ENCODE measurements at regions not wholly inside any gene's neighbourhood (a gene's known extent, or its start where the extent isn't known, plus 50 kb on each side); places are given as distances from the start of the nearest gene placed in this dataset.

- 100% methylated on average over 1 of the region's 1 CpG for WGBS (ENCODE audit: insufficient coverage)
Measured at GRCh38 chr5:152606776-152607364, 201.8 kb upstream of the NMUR2 start.

More at GRCh38 chr5:152606776-152607364, 201.8 kb upstream of the NMUR2 start:
- no peaks in the 10 kb centered on the region for H3K79me2 ChIP-seq (ENCODE audit: control insufficient read depth, insufficient read depth, low read length)
- H2AFZ ChIP-seq (ENCODE audit: insufficient read depth, low read depth, low read length, poor library complexity, severe bottlenecking), result no peak overlapping the region
- POLR2A ChIA-PET, result no interaction called here
- no peaks in the 10 kb centered on the region for H4K20me1 ChIP-seq (ENCODE audit: control insufficient read depth, insufficient read depth, low read length, poor library complexity, severe bottlenecking)
- CTCF ChIA-PET, result no interaction called here
- Mint-ChIP-seq H3K27ac (no peak overlapping the region), H3K4me1 (no peaks in the 10 kb centered on the region), H3K27me3 (no peaks in the 10 kb centered on the region), H3K9me3 (ENCODE audit: insufficient read depth) (no peaks in the 10 kb centered on the region), H3K4me3 (no peak overlapping the region)
- H3K4me2 ChIP-seq (replicated peaks; ENCODE audit: low read depth, low read length, poor library complexity, severe bottlenecking), result no peak overlapping the region
- no peaks in the 10 kb centered on the region for H3K27me3 ChIP-seq (replicated peaks in 1 of 4; ENCODE audit: control extremely low read depth in 1 of 4, control insufficient read depth in 3 of 4, insufficient read depth in 4 of 4, low read length in 3 of 4)
- no peak for ATAC-seq (ENCODE audit: low read depth)
- no peaks in the 10 kb centered on the region for H3K9me3 ChIP-seq (ENCODE audit: control extremely low read depth in 1 of 3, control insufficient read depth in 2 of 3, insufficient read depth in 1 of 3, low read length in 2 of 3)
- no peak overlapping the region for H3K27ac ChIP-seq (ENCODE audit: low read length in 2 of 2)
- no peak overlapping the region for H3K9ac ChIP-seq (ENCODE audit: low read length)
- no peaks in the 10 kb centered on the region for H3K4me1 ChIP-seq (ENCODE audit: control insufficient read depth in 2 of 2, insufficient read depth in 2 of 2, low read length in 2 of 2)
- intact Hi-C loops (cut with micrococcal nuclease), result no loop called here
- H3K36me3 ChIP-seq (replicated peaks in 1 of 2; ENCODE audit: control extremely low read depth in 1 of 2, control insufficient read depth in 1 of 2, extremely low read depth in 1 of 2, insufficient read depth in 2 of 2, low read length in 1 of 2), result no peaks in the 10 kb centered on the region
- no peak for DNase-seq
- TF ChIP-seq CTCF (IDR thresholded peaks at IDR 0.05), result no peak
- no peak for TF ChIP-seq EZH2 (IDR thresholded peaks at IDR 0.05; ENCODE audit: borderline replicate concordance, insufficient read depth, low read depth, low read length, poor library complexity, severe bottlenecking)
- no peak overlapping the region for H3K4me3 ChIP-seq (ENCODE audit: control extremely low read depth in 1 of 5, extremely low read depth in 1 of 5, insufficient read depth in 1 of 5, low read depth in 2 of 5, low read length in 4 of 5)
